GM18873 (cell line): ENCODE measurements at regions not wholly inside any gene's neighbourhood (a gene's known extent, or its start where the extent isn't known, plus 50 kb on each side); places are given as distances from the start of the nearest gene placed in this dataset.

ENCODE experiments used
- ATAC-seq: cut with Tn5 transposase; IDR thresholded peaks from one replicate; pipeline ENCODE4 v1.9.1; 2021; ENCODE audit warnings: mild to moderate bottlenecking, moderate library complexity, moderate number of reproducible peaks; ENCODE audit not compliant: unreplicated experiment, low FRiP score

DNA sequence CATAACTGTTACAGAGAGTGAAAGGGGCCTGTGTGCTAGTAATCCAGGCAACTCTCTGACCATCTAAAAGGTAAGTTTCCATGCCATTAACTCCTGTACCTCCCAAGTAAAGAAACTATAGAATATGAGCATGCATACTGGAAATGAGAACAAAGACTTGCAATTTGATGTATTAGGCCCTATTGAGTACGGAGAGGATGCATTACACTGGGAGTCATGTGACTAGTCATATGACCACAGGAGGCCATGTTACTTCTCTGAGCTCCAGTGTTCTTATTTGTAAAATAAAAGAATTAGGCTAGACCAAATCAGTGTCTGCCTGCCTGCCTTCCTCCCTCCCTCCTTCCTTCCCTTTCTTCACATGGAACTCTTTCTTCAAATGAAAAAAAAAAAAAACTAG is 440.1 kb upstream of the CCDC196 start:
- ATAC-seq = no peak

DNA sequence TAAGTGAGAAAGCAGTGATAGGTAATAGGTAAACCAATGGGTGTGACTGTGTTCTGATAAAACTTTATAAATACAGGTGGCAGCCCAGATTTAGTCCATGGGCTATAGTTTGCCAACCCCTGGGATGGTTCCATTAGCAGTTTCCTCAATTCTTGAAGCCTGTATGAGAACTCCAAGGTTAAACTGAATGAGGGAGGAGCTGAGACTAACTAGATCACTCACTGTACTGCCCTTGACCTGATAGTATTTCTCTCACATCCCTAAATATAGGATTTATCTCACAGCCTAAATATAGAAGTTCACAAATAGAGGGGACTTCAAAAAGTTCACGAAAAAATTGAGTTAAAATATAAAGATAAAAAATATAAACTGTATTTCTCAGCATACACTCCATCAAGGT is 439.6 kb upstream of the CCDC196 start:
- ATAC-seq = no peak

DNA sequence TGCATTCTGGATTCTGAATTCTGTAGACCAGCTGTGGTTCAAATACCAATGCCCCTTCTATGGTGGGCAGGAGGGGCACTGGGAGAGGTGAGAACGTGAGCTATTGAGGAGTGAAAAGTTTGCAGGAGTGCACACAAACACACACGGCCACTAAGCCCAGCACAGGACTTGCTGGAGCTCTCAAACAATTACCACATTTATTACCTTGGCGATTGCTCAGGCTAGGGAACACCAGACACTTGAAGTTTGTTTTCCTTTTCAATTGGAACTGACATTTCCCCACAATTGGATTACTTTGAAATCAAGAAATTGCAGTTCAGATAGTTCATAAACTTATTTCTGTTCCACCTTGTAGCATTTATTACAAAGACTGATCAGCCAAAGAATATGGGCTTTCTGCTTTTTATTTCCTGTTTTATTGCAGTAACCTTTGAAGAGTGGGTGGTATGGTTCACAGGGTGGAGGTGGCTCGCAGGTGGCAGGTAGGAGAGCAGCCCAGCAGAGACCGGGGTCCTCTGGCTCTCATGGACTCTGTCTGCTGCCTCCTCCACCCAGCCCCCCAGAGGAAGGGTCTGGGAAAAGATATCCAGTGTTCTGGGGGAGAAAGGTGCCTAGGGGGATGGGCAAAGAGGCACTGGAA is 429.8 kb upstream of the CCDC196 start:
- ATAC-seq = no peak

DNA sequence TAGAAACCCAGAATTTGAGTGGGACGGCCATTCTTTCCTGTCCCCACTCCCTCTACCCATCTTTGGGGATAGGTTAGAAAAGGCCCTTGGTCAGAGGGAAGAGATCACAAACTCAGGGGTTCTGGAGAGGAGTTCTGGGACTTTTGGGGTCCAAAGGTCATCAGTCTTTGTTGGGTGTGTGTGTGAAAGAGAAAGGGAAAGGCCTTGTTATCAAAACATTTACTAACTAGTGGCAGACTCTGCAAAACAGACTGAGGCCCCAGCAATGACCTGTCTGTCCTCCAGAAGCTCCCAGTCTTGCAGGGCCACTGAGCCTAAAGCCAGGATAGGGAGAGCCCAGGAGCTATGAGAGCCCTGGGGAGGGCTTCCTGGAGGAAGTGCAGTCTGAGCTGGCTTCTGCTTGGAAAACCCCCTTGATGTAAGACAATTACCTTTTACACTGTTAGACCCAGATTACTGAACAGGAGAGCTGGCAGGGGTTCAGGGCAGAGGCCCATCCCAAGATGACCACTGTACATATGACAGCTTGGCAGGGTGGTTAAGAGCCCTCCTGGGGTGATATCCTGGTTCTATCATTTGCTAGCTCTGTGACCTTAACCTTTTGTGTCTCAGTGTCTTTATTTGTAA is 429.1 kb upstream of the CCDC196 start:
- no peak for ATAC-seq

DNA sequence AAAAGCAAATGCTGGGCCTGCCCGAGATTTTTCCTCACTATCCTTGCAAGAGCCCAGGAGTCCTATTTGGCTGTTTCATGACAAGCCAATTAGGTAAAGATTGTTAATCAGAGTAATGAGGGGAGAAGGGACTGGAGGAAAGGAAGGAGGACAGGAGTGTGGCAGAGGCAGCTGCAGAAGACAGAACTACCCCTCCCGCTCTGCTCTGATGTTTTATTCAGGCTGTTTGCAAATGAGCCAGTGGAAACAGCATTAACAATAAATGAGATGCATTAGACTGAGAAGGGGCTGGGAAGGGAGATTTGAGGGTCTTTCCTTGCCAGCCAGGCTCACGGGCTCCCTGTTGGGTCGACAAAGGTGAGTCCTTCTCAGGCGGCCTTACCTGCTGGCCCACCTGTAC is 421.0 kb upstream of the CCDC196 start:
- ATAC-seq = no peak

DNA sequence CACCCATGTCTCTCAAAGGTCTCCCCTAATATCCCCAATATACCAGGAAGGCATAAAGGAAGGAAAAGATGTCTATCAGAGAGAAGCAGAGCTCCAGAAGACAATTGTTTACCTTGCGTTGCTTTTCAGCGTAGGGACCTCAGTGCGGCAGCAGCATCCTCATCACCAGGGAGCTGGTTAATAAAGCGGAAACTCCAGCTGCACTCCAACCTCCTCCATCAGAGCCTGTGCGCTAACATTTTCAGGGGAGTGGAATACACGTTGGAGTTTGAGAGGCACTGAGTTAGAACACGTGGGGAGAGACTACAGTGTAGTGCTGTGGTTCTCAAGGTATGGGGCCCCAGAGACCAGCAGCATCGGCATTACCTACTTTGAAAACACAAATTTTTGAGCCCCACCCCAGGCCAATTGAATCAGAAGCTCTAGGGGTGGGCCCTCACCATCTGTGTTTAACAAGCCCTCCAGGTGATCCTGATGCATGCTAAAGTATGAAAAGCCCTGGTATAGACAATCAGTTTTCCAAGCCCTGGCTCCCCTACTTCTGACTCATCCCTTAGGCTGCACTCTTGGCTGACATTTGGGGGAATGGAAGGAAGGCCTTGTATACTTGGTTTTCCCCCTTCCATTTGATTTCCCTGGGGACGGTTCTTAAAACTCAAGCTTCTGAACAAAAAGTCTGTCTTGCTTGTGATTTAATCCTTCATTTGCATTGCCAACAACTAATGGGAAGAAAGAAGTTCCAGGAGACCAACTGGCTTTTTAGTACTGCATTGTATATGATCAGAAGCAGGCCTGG is 419.0 kb upstream of the CCDC196 start:
- ATAC-seq = no peak

DNA sequence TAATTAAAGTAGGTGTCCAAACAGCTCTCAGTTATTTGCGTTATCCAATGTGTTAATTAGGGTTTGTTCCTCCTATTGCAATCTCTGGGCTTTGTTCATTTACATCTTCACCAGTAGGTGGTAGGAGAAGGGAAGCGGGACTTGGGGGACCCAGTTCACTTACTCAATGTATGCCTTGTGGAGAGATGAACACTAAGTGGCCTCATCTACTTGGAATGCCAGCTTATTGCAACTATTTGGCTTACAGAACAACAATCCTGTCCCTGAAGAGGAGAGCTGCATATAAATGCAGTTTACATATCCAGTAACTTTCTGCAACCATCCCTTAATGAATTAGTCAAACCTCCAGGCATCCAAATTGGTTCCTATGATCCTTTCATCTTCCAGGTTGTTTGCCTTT is 417.1 kb upstream of the CCDC196 start:
- no peak for ATAC-seq

DNA sequence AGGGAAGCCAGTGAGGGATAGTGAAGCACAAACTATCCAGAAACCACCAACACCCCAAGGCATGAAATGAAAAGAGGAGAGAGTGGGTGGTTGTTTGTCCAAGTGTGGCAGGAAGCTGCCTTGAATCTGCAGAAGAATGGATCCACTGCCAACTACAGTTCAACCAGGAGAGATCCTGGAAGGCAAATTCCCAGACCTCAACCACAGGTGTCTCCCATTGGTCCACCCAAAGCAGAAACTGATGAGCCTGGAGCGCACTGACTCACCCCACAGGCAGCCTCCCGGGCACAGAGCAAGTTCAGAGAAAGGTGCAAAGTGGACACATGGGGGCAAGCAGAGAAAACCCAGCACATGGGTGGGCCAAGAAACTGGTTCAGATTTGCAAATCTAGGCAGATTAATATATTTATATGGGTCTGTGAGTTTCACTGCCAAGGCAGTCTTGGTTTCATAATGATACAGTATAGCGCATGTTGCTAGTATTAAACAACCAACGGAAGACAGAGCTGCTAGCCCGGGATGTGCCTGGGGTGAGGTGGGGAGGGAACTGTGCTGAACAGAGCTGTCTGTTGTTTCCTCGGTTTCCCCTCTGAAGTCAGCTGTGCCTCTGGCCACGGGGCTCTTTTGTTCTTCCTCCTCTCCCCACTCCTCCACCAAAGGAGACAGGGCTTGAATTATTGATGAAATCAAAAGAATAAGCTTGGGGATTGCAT is 416.2 kb upstream of the CCDC196 start:
- ATAC-seq = no peak

DNA sequence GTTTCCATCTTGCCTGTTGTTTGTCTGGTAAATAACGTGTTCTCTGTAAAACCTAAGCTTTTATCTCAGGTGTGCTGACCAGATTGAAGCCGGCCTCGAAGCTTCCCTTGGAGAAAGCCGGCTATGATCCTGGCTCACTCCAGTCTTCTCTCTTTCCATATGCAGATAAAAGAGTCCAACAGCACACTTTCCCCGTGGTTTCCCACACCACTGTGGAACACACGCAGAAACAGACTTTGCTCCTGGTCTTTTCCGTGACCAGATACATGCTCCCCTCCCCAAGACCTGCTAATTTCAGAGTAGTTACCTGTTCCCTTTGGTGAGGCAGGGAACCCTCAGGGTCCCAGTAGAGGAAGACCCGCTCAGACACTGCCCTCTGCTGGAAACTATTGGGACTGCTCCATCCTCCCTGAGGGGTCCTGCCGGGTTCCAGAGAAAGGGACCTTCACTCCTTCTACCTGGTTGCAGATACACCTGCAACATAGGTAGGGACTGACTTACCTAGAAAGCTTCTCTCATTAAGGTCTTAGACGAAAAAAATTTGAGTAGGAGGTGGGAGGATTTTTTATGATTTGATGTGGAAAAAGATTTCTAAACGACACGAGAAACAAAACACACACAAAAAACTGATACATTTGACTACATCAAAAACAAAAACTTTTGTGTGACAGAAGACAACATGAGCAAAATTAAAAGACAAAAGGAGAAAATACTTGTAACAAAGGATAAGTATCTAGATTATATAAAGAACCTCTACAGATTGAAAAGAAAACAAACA is 415.4 kb upstream of the CCDC196 start:
- no peak for ATAC-seq

DNA sequence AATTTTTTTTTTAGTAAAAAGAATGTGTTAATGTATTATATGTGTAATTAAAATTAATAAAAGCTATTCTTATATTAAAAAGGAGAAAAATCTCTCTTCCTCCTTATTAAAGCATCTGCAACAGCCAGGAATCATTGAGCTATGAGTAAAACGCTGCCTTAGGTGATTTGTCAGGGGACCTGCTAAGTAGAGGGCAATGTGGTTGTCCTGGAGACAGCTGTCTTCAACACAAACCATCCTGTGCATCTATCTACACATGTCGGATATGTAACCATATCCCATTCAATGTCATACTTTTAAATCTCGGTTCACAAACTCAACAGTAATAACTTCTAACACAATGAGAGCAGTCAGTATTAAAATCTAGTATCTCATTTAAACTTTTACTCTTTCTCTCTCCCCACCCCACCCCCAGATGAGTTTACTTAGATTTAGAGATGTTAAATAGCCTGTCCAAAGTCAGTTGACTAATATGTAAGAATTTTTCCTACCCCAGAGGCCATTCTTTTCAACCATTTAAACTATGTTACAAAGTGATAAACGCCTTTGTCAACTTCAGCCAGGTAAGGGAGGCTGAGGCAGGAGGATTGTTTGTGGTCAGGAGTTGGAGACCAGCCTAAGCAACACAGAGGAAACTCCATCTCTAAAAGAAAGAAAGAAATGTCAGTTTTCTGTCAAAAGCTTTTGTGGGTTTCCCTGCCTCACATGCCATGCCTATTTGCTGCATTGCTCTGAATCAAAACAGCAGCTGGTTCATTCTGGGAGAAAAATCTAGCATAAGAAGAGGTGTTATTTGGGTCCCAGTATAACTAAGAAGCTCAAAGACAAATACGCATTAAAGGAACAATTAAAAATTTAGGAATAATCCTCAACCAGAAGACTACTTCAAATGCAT is 413.7 kb upstream of the CCDC196 start:
- ATAC-seq = no peak

DNA sequence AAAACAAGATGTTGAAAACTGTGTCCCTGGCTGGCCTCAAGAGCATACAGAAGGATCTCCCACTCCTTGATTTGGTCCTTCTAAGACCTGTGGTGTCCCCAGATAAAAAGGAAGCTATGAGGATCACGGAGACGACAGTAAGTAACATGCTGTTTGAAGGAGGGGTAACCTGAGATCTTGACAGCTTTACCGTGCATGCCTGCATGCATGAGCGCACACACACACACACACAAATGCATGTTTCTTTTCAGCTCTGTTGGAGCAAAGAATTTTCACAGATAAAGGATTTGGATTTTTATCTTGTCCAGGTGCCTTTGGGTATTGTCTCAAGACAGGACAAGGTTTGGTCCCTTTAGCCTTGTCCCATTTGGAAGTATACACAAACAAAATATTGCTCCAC is 411.6 kb upstream of the CCDC196 start:
- ATAC-seq = no peak

DNA sequence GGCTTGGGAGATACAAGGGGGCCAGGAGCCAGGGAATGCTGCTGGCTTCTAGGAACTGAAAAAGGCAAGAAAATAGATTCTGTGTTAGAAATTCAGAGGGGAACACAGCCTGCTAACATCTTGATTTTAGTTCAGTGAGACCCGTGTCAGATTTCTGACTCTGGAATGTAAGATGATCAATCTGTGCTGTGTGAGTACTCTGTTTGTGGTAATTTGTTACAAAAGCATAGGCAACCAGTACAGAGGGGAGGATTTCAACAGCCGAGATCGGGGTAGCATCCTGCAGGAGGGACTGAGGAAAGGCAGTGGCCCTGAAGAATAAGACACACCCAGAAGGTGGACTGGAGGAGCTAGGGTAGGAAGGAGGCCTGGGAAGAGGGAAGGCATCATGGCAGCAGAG is 410.0 kb upstream of the CCDC196 start:
- no peak for ATAC-seq

DNA sequence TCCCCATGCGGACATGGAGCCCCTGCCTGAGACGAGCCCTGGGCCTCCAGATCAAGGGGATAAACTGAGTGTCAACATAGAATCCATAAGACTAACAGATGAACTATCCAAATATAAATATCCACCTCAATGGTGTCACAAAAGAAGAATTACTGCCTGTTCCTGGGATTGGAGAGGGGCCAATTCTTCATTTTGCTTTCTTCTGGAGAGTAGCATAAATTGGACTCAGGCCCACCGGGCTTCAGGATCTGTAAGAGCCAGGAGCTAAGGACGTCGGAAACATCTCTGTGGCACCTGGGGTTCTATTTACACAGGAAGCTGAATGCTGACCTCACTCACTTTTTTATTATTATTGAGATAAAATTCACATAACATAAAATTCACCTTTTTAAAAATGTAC is 408.2 kb upstream of the CCDC196 start:
- no peak for ATAC-seq

DNA sequence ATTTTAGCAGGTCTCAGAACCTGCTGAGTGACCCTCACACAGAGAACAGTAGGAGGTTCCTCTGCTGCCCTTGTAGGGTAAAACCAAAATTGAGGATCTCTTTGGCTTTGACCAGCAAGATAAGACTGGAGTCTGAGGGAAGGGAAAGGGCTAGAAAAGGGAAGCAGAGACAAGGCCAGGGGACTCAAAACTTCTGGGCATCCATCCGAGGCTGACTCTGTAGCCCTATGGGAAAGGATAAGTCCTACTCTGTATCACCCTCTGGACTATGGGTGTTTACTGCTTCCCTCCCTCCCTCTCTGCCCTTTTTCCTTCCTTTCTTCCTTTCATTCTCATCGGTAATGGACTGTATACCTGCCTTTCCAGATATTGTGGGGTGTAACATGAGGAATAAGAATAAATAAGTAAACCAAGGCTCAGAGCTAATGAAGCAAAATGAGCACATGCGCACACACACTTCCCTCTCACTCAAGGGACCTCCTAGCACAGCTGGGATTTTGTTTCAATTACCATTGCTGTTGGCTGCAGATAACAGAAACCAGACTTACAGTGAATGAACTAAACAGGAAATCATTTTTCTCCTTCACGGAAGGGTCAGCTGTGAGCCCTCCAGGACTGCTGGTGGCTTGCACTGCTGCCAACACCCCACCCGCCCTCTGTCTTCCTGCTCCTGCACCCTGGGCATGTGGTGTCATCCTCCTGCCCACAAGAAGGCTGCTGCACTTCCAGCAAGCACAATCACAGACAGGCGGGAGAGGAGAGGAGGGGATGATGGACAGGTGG is 404.4 kb upstream of the CCDC196 start:
- ATAC-seq = no peak

DNA sequence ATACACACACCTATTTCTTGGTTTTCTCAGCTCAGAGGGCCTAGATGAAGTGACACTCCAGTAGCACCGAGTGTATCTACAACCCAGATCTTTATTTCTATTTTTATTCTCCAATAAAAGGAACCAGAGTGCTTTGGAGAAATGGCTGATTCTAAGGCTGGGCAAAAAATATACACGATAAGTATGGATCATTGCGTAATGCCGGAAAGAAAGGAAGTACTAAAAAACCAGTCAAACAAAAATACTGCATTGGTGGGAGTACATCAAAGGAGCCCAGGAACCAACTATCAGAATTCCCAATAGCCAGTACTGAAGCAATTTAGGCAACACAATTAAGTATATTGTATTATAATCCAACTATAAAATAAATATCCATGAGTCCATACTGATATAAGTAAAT is 400.9 kb upstream of the CCDC196 start:
- ATAC-seq = no peak

DNA sequence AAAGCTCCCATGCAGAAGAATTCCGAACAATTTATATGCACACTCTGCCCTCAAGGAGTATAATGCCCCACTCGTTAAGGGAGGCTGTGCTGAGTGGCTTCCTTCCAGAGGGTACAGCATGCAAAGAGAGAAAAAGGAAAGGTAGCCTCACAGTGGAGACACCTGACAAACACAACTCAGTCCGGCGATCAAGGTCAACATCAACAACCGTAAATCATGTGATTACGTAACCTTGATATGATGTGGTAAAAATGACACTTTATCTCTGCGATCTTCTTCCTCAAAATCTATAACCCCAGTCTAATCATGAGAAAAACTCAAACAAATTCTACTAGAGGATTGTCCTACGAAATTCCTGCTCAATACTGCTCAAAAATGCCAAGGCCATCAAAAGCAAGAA is 400.5 kb upstream of the CCDC196 start:
- no peak for ATAC-seq

DNA sequence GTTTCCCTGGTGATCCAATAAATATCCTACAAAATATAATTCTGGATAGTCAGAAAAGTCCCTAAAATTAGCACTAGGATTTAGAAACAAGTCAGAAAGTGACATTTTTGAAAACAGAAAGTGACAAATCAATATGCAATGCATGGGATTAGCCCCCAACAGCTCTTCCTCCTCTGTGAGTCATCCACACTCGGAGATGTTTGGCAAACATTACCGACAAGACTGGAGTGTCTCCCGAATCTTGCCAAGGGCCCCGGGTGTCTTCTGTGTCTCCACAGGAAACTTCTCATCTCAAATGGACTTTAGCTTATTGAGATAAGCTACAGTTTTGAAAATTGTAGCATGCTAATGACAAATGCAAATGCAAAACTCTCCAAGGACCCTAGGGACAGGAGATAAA is 398.9 kb upstream of the CCDC196 start:
- no peak for ATAC-seq

DNA sequence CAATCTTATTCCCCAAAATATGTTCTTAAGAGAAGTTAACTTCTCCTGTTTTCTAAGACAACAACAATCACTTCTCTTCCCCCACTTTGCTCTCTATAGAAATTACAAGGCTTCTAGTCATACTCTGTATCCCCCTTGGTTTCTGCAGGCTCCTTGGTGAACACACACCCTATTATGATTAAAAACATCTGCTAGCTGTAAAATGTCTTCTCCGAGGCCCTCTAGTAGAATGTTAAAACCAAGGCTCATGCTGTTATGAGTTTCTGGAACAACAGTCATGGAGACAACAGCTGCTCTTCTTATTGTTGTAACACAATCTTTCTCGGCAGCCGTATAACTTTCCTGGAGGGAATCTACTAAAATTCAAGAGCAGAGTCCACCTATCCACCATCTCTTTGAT is 397.5 kb upstream of the CCDC196 start:
- ATAC-seq = no peak

DNA sequence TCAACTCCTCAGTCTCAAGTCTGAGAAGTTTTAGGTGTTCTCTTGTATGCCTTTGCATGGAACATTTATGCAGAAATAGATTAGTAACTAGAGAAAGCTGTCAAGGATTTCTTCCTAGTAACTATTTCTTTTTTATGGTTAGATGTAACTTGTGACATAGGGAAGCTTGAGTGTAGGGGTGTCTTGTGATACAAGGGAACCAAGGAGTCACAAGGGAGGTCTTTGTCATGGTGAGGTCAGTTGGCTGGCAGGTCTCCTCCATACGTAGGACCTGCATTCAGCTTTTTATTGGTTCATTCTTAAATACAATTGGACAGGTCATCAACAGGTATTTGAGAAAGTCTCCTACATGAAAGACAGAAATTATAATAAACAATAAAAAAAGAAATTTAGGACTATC is 394.0 kb upstream of the CCDC196 start:
- no peak for ATAC-seq
